Endothelial cell of umbilical vein (primary cell): ENCODE measurements at regions not wholly inside any gene's neighbourhood (a gene's known extent, or its start where the extent isn't known, plus 50 kb on each side); places are given as distances from the start of the nearest gene placed in this dataset.

Experiments used
- BruUV-seq: library from RNA; stranded (reverse); fragments of 400-500 nt; replicated peaks from 2 replicates; lab custom pipeline; 2021; lab: Mats Ljungman, UMichigan
- CTCF ChIA-PET: fragments of 300-600, 350-600 bp; sonication (Branson Sonifier 250); formaldehyde crosslinking; loops from one replicate; lab custom pipeline; 2021; ENCODE audit warnings: antibody characterized with exemption, inconsistent platforms; lab: Charles Lee
- POLR2A ChIA-PET: fragments of 300-600, 350-600 bp; sonication (Branson Sonifier 250); formaldehyde crosslinking; loops from one replicate; lab custom pipeline; 2021; ENCODE audit warnings: antibody characterized with exemption, inconsistent platforms; lab: Charles Lee
- DNase-seq: peaks from one replicate; pipeline ENCODE4 v3.0.0-alpha.2; 2011; ENCODE audit warnings: low read depth, low spot score
- FAIRE-seq: peaks from 2 replicates; lab custom pipeline; 2011; peaks lifted over from hg19 to GRCh38; lab: Jason Lieb, UNC
- H2AFZ ChIP-seq: 2 replicates; pipeline ENCODE4 v1.6.0; 2012; ENCODE audit warnings: low read depth, low read length, control low read depth, inconsistent platforms
- H3K27ac ChIP-seq: 2 replicates; pipeline ENCODE4 v1.5.1; 2011; ENCODE audit warnings: low read depth, mild to moderate bottlenecking, control low read depth, low read length, moderate library complexity; ENCODE audit not compliant: insufficient read depth
- H3K27me3 ChIP-seq, 2 experiments: 2 replicates each; pipeline versions ENCODE4 v1.6.0 to v1.6.1; 2011; ENCODE audit warnings: low read length in 2 of 2, mixed read lengths in 1 of 2; ENCODE audit not compliant: control insufficient read depth in 2 of 2, insufficient read depth in 2 of 2
- H3K36me3 ChIP-seq, 2 experiments: 2 replicates in 1 of 2; 3 replicates in 1 of 2; pipeline ENCODE4 v1.5.1; 2011; ENCODE audit warnings: low read length in 2 of 2, mild to moderate bottlenecking in 1 of 2, moderate library complexity in 1 of 2; ENCODE audit not compliant: control insufficient read depth in 2 of 2, insufficient read depth in 2 of 2; ENCODE audit errors: extremely low read depth in 1 of 2
- H3K4me1 ChIP-seq: 3 replicates; pipeline ENCODE4 v1.5.1; 2011; ENCODE audit warnings: mild to moderate bottlenecking, low read length; ENCODE audit not compliant: control insufficient read depth, insufficient read depth; ENCODE audit errors: extremely low read depth
- H3K4me2 ChIP-seq: 2 replicates; pipeline ENCODE4 v1.6.1; 2011; ENCODE audit warnings: low read length, control low read depth, mixed read lengths; ENCODE audit not compliant: insufficient read depth
- H3K4me3 ChIP-seq, 3 experiments: fragments of 200-600 bp in 1 of 3; sonication (generic), shearing (Covaris generic) in 1 of 3; replicated peaks in 1 of 3; 2 replicates each; pipeline ENCODE4 v1.5.1; 2011 to 2016; ENCODE audit warnings: control low read depth in 3 of 3, low read length in 3 of 3, mild to moderate bottlenecking in 2 of 3, inconsistent platforms in 1 of 3, low read depth in 1 of 3, moderate library complexity in 1 of 3; ENCODE audit not compliant: insufficient read depth in 1 of 3
- H3K79me2 ChIP-seq: 2 replicates; pipeline ENCODE4 v1.6.0; 2012; ENCODE audit warnings: low read length, inconsistent platforms; ENCODE audit not compliant: control insufficient read depth, insufficient read depth
- H3K9ac ChIP-seq: replicated peaks from 2 replicates; pipeline ENCODE3; 2011; ENCODE audit warnings: low read length, control low read depth; ENCODE audit not compliant: insufficient read depth; ENCODE audit errors: extremely low read depth
- H3K9me1 ChIP-seq: replicated peaks from 3 replicates; pipeline ENCODE4 v1.6.0; 2011; ENCODE audit warnings: mild to moderate bottlenecking, low read length; ENCODE audit not compliant: control insufficient read depth, insufficient read depth; ENCODE audit errors: extremely low read depth
- H3K9me3 ChIP-seq: replicated peaks from 2 replicates; pipeline ENCODE4 v1.5.1; 2012; ENCODE audit warnings: low read length, inconsistent platforms; ENCODE audit not compliant: control insufficient read depth, insufficient read depth
- H4K20me1 ChIP-seq: replicated peaks from 2 replicates; pipeline ENCODE3; 2011; ENCODE audit warnings: mild to moderate bottlenecking, low read length; ENCODE audit not compliant: control insufficient read depth, insufficient read depth; ENCODE audit errors: extremely low read depth
- EZH2 ChIP-seq: IDR thresholded peaks from 2 replicates; pipeline ENCODE4 v1.6.1; 2012; ENCODE audit warnings: borderline replicate concordance, low read depth, mild to moderate bottlenecking, moderate library complexity, low read length, inconsistent platforms; ENCODE audit not compliant: severe bottlenecking
- FOS ChIP-seq: IDR thresholded peaks from 2 replicates; pipeline ENCODE4 v1.6.1; 2011; ENCODE audit warnings: mild to moderate bottlenecking, low read length, moderate library complexity, borderline replicate concordance; ENCODE audit not compliant: insufficient read depth
- GATA2 ChIP-seq: IDR thresholded peaks from 2 replicates; pipeline ENCODE4 v1.7.0; 2011; ENCODE audit warnings: low read depth, mild to moderate bottlenecking, moderate library complexity, mixed read lengths, low read length; ENCODE audit not compliant: insufficient read length, insufficient read depth
- JUN ChIP-seq: IDR thresholded peaks from 2 replicates; pipeline ENCODE4 v1.6.1; 2011; ENCODE audit warnings: borderline replicate concordance, low read depth; ENCODE audit not compliant: insufficient read length, insufficient read depth
- MYC ChIP-seq: IDR thresholded peaks from one replicate; pipeline ENCODE4 v1.6.1; 2011; ENCODE audit warnings: mild to moderate bottlenecking, low read depth, low read length
- POLR2A ChIP-seq: IDR thresholded peaks from 2 replicates; pipeline ENCODE4 v1.6.1; 2012; ENCODE audit warnings: low read depth, mild to moderate bottlenecking, control low read depth, low read length
- POLR2AphosphoS5 ChIP-seq: IDR thresholded peaks from 2 replicates; pipeline ENCODE4 v1.6.1; 2012; ENCODE audit warnings: low read depth, mild to moderate bottlenecking, control low read depth, low read length, moderate library complexity; ENCODE audit not compliant: insufficient read depth
- dilution Hi-C: fragments of 300-500 bp; cut with MboI; formaldehyde crosslinking; loops from one replicate; pipeline ENCODE4 v1.15.0; 2019; ENCODE audit warnings: low sequenced_read_pairs; ENCODE audit not compliant: extremely low pct_ligation_motif_present
- intact Hi-C: fragments of 100-400 bp; cut with micrococcal nuclease; formaldehyde crosslinking; loops from one replicate; pipeline ENCODE4 v1.10.0; 2022
- TF ChIP-seq, protein P1 (sequence below): IDR thresholded peaks from 2 replicates; pipeline ENCODE4 v1.6.1; 2011; ENCODE audit not compliant: insufficient read depth, insufficient read length

DNA sequence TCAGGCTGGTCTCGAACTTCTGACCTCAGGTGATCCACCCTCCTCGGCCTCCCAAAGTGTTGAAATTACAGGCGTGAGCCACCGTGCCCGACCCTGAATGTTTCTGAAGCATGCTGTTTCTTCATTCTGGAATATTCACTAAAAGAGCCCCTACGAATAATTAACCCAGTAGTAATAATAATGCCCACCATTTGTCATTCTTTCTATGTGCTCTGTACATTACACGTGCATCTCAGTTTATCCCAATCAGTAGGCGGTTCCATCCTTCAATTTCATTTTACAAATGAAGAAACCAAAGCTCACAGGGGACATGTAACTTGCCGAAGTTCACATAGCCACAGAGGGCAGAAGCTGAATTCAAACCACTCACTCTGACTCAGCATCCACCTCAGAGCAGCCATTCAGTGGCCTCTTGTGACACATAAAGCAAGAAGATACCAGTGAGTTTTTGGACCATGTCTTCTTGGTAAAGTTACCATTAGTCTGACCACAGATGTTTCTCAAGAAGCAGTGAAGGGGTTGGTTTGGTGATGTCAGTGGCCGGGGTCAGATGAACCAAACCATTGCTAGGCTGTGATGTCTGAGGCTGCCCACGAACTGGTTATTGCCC is 71.9 kb upstream of the DUSP5 start:
- TF ChIP-seq POLR2AphosphoS5, result no peak
- peak; percentile 40 for TF ChIP-seq FOS
- TF ChIP-seq EZH2, result no peak
- TF ChIP-seq, protein P1, sequence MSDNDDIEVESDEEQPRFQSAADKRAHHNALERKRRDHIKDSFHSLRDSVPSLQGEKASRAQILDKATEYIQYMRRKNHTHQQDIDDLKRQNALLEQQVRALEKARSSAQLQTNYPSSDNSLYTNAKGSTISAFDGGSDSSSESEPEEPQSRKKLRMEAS, result no peak
- no peak for TF ChIP-seq MYC
- peak; percentile 13 for TF ChIP-seq JUN
- TF ChIP-seq POLR2A, result no peak
- TF ChIP-seq GATA2, result no peak
- DNase-seq, result no peak
- Histone ChIP-seq H3K4me2 (no peak overlapping the region), H3K27ac (no peak overlapping the region), H3K9ac (no peak overlapping the region), H3K79me2 (no peaks in the 10 kb centered on the region), H4K20me1 (no peaks in the 10 kb centered on the region), H3K36me3 (no peaks in the 10 kb centered on the region), H3K4me1 (no peaks in the 10 kb centered on the region), H2AFZ (peak overlapping the region; percentile 32), H3K9me1 (no peaks in the 10 kb centered on the region), H3K27me3 (no peaks in the 10 kb centered on the region), H3K9me3 (no peaks in the 10 kb centered on the region), H3K4me3 (no peak overlapping the region)
- intact Hi-C loops (loop anchor here (1.0 kb wide), 1 partner anchor 22 kb away; no protein-coding TSS in a partner anchor), dilution Hi-C loops (no loop called here)
- FAIRE-seq, result peak; percentile 91
- ChIA-PET POLR2A (no interaction called here), CTCF (interaction anchor here (1.1 to 1.5 kb wide), 5 partner anchors 11 to 72 kb away, joined by 3 to 4 read pairs (median 4); no protein-coding TSS in a partner anchor)
- BruUV-seq, result no TSS peak
